ENCODE measurements at regions not wholly inside any gene's neighbourhood (a gene's known extent, or its start where the extent isn't known, plus 50 kb on each side); places are given as distances from the start of the nearest gene placed in this dataset.

DNA sequence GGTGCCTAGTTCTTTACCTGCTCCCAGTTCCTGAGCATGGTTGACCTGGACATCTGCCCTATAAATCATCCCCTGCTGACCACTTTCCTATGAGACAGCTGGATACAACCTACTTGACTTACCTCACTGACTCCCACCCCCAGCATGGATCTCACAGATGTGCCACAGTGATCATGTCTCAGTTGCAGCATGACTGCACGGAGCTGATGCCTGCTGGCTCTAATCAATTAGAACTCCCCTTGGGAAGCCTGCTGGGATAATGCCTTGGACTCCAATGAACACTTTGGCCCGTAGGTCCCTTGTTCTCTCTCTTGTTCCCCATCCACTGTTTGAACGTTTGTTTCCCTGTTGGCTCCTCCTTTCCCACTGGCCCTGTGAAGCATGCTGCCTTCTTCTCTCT, 271.2 kb upstream of the IGFBP3 start:
- H2AK5ac ChIP-seq (ENCODE audit: low read length, severe bottlenecking) = no peak overlapping the region
- H2BK120ac ChIP-seq (ENCODE audit: low read depth, low read length) = no peak overlapping the region
- no peak overlapping the region for H3K14ac ChIP-seq (ENCODE audit: low read length in 2 of 2)
- no peak overlapping the region for H3K23ac ChIP-seq (ENCODE audit: low read length in 2 of 2)
- H3K4me3 ChIP-seq (ENCODE audit: insufficient read depth in 1 of 2, low read depth in 1 of 2, low read length in 2 of 2) = no peak overlapping the region
- H2BK15ac ChIP-seq (ENCODE audit: low read depth, poor library complexity, severe bottlenecking) = no peak overlapping the region
- no peak overlapping the region for H3K9ac ChIP-seq (ENCODE audit: low read length)
- no peak for DNase-seq
- no peak overlapping the region for H3K4me2 ChIP-seq (ENCODE audit: low read length, poor library complexity, severe bottlenecking)
- no peak overlapping the region for H3K27ac ChIP-seq (ENCODE audit: low read length, poor library complexity, severe bottlenecking)
- no peaks in the 10 kb centered on the region for H3K9me3 ChIP-seq (ENCODE audit: control insufficient read depth, low read length)
- 74% methylated on average over 3 of the region's 3 CpGs for WGBS
- H4K91ac ChIP-seq (ENCODE audit: low read length) = no peak overlapping the region
- H2AFZ ChIP-seq (ENCODE audit: low read depth, low read length) = no peak overlapping the region
- no peak overlapping the region for H3K18ac ChIP-seq (ENCODE audit: low read depth in 1 of 2, low read length in 2 of 2)
- H2BK5ac ChIP-seq (ENCODE audit: low read depth, low read length, poor library complexity, severe bottlenecking) = no peak overlapping the region
- H3K4ac ChIP-seq (ENCODE audit: low read depth in 1 of 2, low read length in 2 of 2) = no peak overlapping the region
- no peaks in the 10 kb centered on the region for H3K36me3 ChIP-seq (ENCODE audit: control insufficient read depth in 1 of 2, insufficient read depth in 2 of 2, low read depth in 1 of 2, low read length in 2 of 2)
- H3K79me1 ChIP-seq (replicated peaks; ENCODE audit: low read length, poor library complexity, severe bottlenecking) = no peaks in the 10 kb centered on the region
- H4K8ac ChIP-seq (ENCODE audit: low read length) = no peak overlapping the region
- no peak overlapping the region for H2BK12ac ChIP-seq (ENCODE audit: low read length in 2 of 2)
- H3K27me3 ChIP-seq (ENCODE audit: control insufficient read depth in 1 of 2, insufficient read depth in 1 of 2, low read length in 2 of 2) = peaks cover 0 to 9% of the 10 kb centered on the region in 2 experiments
- H3K4me1 ChIP-seq (ENCODE audit: control insufficient read depth, insufficient read depth, low read depth, low read length) = peaks cover 3% of the 10 kb centered on the region

GRCh38 chr7:46191776-46192175, 270.7 kb upstream of the IGFBP3 start:
- Histone ChIP-seq H3K18ac (ENCODE audit: low read depth in 1 of 2, low read length in 2 of 2) (no peak overlapping the region), H2AFZ (ENCODE audit: low read depth, low read length) (no peak overlapping the region), H3K4me3 (ENCODE audit: insufficient read depth in 1 of 2, low read depth in 1 of 2, low read length in 2 of 2) (no peak overlapping the region), H3K79me1 (replicated peaks; ENCODE audit: low read length, poor library complexity, severe bottlenecking) (no peaks in the 10 kb centered on the region), H3K14ac (ENCODE audit: low read length in 2 of 2) (no peak overlapping the region), H2BK120ac (ENCODE audit: low read depth, low read length) (no peak overlapping the region), H2BK12ac (ENCODE audit: low read length in 2 of 2) (no peak overlapping the region), H3K27ac (ENCODE audit: low read length, poor library complexity, severe bottlenecking) (no peak overlapping the region), H2BK5ac (ENCODE audit: low read depth, low read length, poor library complexity, severe bottlenecking) (no peak overlapping the region), H2AK5ac (ENCODE audit: low read length, severe bottlenecking) (no peak overlapping the region), H3K4me2 (ENCODE audit: low read length, poor library complexity, severe bottlenecking) (no peak overlapping the region), H3K27me3 (ENCODE audit: control insufficient read depth in 1 of 2, insufficient read depth in 1 of 2, low read length in 2 of 2) (peaks cover 0 to 9% of the 10 kb centered on the region in 2 experiments), H2BK15ac (ENCODE audit: low read depth, poor library complexity, severe bottlenecking) (no peak overlapping the region), H3K4me1 (ENCODE audit: control insufficient read depth, insufficient read depth, low read depth, low read length) (peaks cover 3% of the 10 kb centered on the region), H3K9ac (ENCODE audit: low read length) (no peak overlapping the region), H3K23ac (ENCODE audit: low read length in 2 of 2) (no peak overlapping the region), H4K91ac (ENCODE audit: low read length) (no peak overlapping the region), H3K4ac (ENCODE audit: low read depth in 1 of 2, low read length in 2 of 2) (no peak overlapping the region), H3K9me3 (ENCODE audit: control insufficient read depth, low read length) (no peaks in the 10 kb centered on the region), H3K36me3 (ENCODE audit: control insufficient read depth in 1 of 2, insufficient read depth in 2 of 2, low read depth in 1 of 2, low read length in 2 of 2) (no peaks in the 10 kb centered on the region), H4K8ac (ENCODE audit: low read length) (no peak overlapping the region)
- DNase-seq = peak; percentile 39
- 42% methylated on average over 3 of the region's 4 CpGs for WGBS

DNA sequence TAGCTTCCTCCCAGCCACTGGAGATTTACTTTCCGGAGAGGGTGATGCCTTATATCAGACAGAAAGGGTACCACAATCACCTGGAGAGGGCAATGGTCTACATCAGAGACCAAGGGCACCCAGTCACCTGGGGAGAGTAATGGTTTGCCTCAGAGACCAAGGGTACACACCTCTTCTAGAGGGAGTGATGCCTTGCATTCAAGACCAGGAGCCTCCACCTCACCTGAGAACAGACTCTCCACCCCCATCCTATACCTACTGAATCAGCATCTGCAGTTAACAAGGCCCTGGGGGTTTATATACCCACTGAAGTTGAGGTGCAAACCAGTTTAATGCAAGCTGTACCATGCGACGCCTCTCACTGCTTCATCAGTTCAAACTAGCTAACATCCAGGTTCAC, 270.2 kb upstream of the IGFBP3 start:
- no peak overlapping the region for H3K23ac ChIP-seq (ENCODE audit: low read length in 2 of 2)
- no peak overlapping the region for H2BK120ac ChIP-seq (ENCODE audit: low read depth, low read length)
- H3K9ac ChIP-seq (ENCODE audit: low read length) = no peak overlapping the region
- H2BK12ac ChIP-seq (ENCODE audit: low read length in 2 of 2) = peak overlapping the region in 1 of 2 experiments; percentile 3
- no peak overlapping the region for H3K4me3 ChIP-seq (ENCODE audit: insufficient read depth in 1 of 2, low read depth in 1 of 2, low read length in 2 of 2)
- no peak overlapping the region for H3K27ac ChIP-seq (ENCODE audit: low read length, poor library complexity, severe bottlenecking)
- peaks cover 0 to 9% of the 10 kb centered on the region in 2 experiments for H3K27me3 ChIP-seq (ENCODE audit: control insufficient read depth in 1 of 2, insufficient read depth in 1 of 2, low read length in 2 of 2)
- no peak overlapping the region for H3K4me2 ChIP-seq (ENCODE audit: low read length, poor library complexity, severe bottlenecking)
- H3K4me1 ChIP-seq (ENCODE audit: control insufficient read depth, insufficient read depth, low read depth, low read length) = peaks cover 3% of the 10 kb centered on the region
- no peak overlapping the region for H3K4ac ChIP-seq (ENCODE audit: low read depth in 1 of 2, low read length in 2 of 2)
- no peaks in the 10 kb centered on the region for H3K9me3 ChIP-seq (ENCODE audit: control insufficient read depth, low read length)
- no peak overlapping the region for H2AFZ ChIP-seq (ENCODE audit: low read depth, low read length)
- no peak overlapping the region for H4K91ac ChIP-seq (ENCODE audit: low read length)
- H3K36me3 ChIP-seq (ENCODE audit: control insufficient read depth in 1 of 2, insufficient read depth in 2 of 2, low read depth in 1 of 2, low read length in 2 of 2) = no peaks in the 10 kb centered on the region
- no peak for DNase-seq
- no peak overlapping the region for H2BK5ac ChIP-seq (ENCODE audit: low read depth, low read length, poor library complexity, severe bottlenecking)
- H3K18ac ChIP-seq (ENCODE audit: low read depth in 1 of 2, low read length in 2 of 2) = no peak overlapping the region
- no peaks in the 10 kb centered on the region for H3K79me1 ChIP-seq (replicated peaks; ENCODE audit: low read length, poor library complexity, severe bottlenecking)
- H3K14ac ChIP-seq (ENCODE audit: low read length in 2 of 2) = no peak overlapping the region
- no peak overlapping the region for H2BK15ac ChIP-seq (ENCODE audit: low read depth, poor library complexity, severe bottlenecking)
- H2AK5ac ChIP-seq (ENCODE audit: low read length, severe bottlenecking) = no peak overlapping the region
- no peak overlapping the region for H4K8ac ChIP-seq (ENCODE audit: low read length)
- 87% methylated on average over 3 of the region's 3 CpGs for WGBS

DNA sequence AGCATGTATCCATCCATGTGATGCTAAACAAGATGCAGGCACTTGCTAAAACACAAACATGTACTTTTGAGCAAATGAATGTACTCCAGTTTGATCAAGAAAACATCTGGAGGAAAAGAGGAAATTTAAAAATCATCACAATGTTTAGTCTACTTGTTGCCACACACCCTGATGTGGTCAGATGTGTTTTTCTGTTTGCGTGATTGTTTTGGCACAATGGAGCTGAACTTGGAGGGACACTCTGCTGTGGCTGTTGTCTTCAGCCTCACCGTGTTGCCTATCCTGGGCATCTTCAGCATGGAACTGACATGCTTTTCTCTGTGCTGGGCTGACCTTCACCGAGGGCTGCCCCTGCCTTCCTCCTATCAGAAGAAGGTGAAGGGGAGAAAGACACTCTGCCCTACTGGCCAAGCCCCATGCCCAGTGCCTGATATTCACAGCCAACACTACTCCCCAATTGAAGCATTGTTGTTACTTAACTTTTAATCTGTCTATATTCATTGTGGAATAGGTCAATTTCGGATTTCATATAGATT, 268.3 kb upstream of the IGFBP3 start:
- Histone ChIP-seq H3K18ac (ENCODE audit: low read depth in 1 of 2, low read length in 2 of 2) (no peak overlapping the region), H2AK5ac (ENCODE audit: low read length, severe bottlenecking) (no peak overlapping the region), H3K23ac (ENCODE audit: low read length in 2 of 2) (no peak overlapping the region), H3K9ac (ENCODE audit: low read length) (no peak overlapping the region), H3K4me1 (ENCODE audit: control insufficient read depth, insufficient read depth, low read depth, low read length) (peaks cover 3% of the 10 kb centered on the region), H3K36me3 (ENCODE audit: control insufficient read depth in 1 of 2, insufficient read depth in 2 of 2, low read depth in 1 of 2, low read length in 2 of 2) (no peaks in the 10 kb centered on the region), H3K79me1 (replicated peaks; ENCODE audit: low read length, poor library complexity, severe bottlenecking) (no peaks in the 10 kb centered on the region), H4K91ac (ENCODE audit: low read length) (no peak overlapping the region), H3K14ac (ENCODE audit: low read length in 2 of 2) (peak overlapping the region in 1 of 2 experiments; percentile 72), H3K4me2 (ENCODE audit: low read length, poor library complexity, severe bottlenecking) (no peak overlapping the region), H2AFZ (ENCODE audit: low read depth, low read length) (no peak overlapping the region), H3K4me3 (ENCODE audit: insufficient read depth in 1 of 2, low read depth in 1 of 2, low read length in 2 of 2) (no peak overlapping the region), H3K9me3 (ENCODE audit: control insufficient read depth, low read length) (no peaks in the 10 kb centered on the region), H4K8ac (ENCODE audit: low read length) (no peak overlapping the region), H3K4ac (ENCODE audit: low read depth in 1 of 2, low read length in 2 of 2) (no peak overlapping the region), H2BK15ac (ENCODE audit: low read depth, poor library complexity, severe bottlenecking) (no peak overlapping the region), H2BK5ac (ENCODE audit: low read depth, low read length, poor library complexity, severe bottlenecking) (no peak overlapping the region), H3K27ac (ENCODE audit: low read length, poor library complexity, severe bottlenecking) (no peak overlapping the region), H2BK120ac (ENCODE audit: low read depth, low read length) (no peak overlapping the region), H3K27me3 (ENCODE audit: control insufficient read depth in 1 of 2, insufficient read depth in 1 of 2, low read length in 2 of 2) (peaks cover 0 to 9% of the 10 kb centered on the region in 2 experiments), H2BK12ac (ENCODE audit: low read length in 2 of 2) (peak overlapping the region in 1 of 2 experiments; percentile 19)
- 94% methylated on average over 3 of the region's 4 CpGs for WGBS
- no peak for DNase-seq

All from mesenchymal stem cell (in vitro differentiated cells and primary cell).